AG20443 (cell line): ENCODE measurements at regions not wholly inside any gene's neighbourhood (a gene's known extent, or its start where the extent isn't known, plus 50 kb on each side); places are given as distances from the start of the nearest gene placed in this dataset.

Experiments
- DNase-seq: peaks from one replicate; pipeline ENCODE4 v3.0.0; 2012; ENCODE audit warnings: low spot score, mixed read lengths

GRCh38 chr15:91741986-91742385 lies 111.5 kb upstream of the SLCO3A1 start:
- DNase-seq = no peak

DNA sequence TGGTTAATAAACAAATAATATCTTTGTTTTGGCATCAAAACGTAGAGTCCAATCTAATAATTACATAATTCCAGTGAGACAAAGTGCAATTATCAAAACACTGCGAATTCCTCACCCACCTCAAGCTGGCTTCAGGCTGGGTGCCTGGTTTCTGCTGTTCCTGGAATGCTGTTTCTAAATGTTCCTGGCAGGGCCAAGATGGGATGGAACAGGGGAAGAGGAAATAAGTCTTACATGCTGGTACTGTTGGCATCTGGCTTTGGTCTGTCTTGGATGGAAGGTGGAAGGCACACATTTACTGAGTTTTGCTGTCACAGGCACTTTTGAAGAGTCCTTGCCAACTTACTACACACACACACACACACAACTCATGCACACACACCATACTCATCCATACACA lies 101.9 kb upstream of the SLCO3A1 start:
- no peak for DNase-seq

GRCh38 chr15:91752081-91752785 lies 101.3 kb upstream of the SLCO3A1 start:
- no peak for DNase-seq

DNA sequence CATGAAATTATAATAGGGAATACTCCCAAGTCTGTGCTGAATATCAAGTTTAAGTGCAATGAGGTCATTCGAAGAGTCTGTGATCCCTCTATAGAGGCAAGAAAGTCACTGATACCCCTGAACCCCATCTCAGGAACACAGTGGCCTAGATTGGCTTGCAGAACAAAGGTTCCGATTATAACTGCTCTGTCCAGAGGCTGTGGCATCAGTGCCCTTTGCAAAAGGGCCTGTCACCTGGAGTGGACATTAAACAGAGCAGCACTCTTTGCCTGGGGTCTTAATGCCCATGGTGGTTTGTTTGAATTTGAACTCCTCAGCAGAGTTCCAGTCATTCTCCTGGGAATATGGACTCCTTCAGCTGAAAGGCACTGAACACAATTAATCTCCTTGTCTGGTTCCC lies 93.9 kb upstream of the SLCO3A1 start:
- no peak for DNase-seq

- no peak for DNase-seq
Measured at GRCh38 chr15:91765660-91766059, 87.8 kb upstream of the SLCO3A1 start.

DNA sequence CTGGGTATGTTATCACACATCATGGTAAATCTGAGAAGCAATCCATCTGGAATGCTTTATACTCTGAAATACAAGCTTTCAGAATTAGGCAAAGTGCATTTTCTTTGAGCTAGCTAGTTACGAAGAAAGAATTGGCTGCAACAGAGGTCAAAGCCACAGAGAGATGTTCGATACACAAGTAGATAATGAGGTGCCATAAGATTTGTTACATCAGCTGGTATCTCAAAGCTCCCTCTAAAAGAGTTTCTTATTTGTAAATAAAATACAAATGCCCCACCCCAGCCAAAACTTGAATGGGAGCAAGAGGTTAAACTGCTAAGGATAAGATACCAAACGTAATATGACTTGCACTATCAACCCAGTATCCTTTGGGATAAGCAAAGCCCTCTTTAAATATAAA lies 84.0 kb upstream of the SLCO3A1 start:
- DNase-seq = no peak

- no peak for DNase-seq
Measured at GRCh38 chr15:91769894-91770293, 83.6 kb upstream of the SLCO3A1 start.

- no peak for DNase-seq
Measured at GRCh38 chr15:91776104-91776503, 77.4 kb upstream of the SLCO3A1 start.

DNA sequence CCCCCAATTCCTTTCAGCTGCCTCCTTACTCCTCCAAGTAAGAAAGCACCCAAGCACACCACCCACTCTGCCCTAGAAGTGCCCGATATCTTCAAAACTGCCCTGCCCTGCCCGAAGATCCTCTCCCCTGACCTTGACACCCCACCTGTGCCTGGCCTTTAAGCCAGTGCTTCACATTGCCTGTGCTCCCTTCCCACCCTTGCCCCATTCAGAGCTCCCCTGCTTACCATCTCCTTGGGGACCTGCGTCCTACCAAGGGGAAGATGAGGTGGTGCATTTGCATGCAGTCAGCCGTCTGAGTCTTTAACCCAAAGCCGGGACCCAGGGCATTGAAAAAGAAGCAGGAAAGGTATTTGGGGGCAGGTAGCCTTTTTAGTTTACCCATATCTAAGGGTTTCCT lies 73.5 kb upstream of the SLCO3A1 start:
- DNase-seq = no peak

GRCh38 chr15:91780387-91780786 lies 73.1 kb upstream of the SLCO3A1 start:
- DNase-seq = no peak

DNA sequence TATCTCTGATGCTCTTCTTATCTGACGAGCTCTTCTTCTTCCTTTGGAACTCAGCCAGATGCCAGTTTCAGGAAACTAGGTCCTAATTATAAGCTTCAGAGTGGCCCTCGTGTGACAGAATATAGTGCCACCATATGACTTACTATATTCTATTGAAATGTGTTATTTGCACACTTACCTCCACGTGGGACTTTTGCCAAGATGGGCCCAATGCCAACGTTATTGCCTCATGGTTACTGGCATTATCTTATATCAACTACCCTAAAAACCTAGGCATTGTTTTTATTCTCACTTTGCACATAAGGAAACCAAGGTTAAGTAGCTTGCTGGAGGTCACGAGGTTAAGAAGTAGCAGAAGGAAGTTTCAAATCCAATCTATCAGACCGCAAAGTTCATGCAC lies 71.3 kb upstream of the SLCO3A1 start:
- no peak for DNase-seq

DNA sequence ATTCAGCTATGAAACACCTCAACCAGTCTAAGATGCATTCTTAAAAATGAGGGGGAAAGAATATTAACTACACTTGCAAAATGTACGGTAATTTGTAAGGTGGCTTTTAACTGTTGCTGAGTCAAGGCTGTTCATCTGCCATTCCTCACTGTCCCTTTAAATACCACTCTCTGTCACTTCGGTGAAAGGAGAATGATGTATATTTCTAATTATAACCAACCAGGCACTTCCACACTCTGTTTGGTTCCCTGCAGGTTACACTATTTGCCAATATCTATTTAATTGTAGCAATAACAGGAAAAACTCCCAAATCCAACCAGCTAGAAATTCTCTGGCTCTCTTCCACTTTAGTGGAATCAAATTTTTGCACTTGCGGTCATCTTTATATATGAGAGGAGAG lies 70.5 kb upstream of the SLCO3A1 start:
- DNase-seq = no peak

DNA sequence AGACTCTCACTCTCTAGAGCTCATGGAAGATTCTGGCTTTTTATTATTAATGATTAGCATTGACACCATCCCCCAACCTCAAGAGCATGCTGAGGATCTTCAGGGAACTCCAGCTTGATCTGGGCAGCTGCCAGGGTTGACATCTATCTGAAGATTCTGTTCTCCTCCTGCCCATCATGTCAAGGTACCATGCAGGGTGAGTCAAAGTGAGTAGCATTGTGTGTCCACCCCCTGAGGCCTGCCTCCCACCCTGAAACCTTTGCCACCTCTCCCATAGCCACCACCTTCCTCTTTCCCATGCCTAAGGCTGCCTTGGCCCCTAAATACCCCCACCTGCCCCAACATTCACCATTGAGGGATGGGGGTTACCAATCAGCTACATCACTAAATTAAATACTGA lies 70.1 kb upstream of the SLCO3A1 start:
- no peak for DNase-seq

DNA sequence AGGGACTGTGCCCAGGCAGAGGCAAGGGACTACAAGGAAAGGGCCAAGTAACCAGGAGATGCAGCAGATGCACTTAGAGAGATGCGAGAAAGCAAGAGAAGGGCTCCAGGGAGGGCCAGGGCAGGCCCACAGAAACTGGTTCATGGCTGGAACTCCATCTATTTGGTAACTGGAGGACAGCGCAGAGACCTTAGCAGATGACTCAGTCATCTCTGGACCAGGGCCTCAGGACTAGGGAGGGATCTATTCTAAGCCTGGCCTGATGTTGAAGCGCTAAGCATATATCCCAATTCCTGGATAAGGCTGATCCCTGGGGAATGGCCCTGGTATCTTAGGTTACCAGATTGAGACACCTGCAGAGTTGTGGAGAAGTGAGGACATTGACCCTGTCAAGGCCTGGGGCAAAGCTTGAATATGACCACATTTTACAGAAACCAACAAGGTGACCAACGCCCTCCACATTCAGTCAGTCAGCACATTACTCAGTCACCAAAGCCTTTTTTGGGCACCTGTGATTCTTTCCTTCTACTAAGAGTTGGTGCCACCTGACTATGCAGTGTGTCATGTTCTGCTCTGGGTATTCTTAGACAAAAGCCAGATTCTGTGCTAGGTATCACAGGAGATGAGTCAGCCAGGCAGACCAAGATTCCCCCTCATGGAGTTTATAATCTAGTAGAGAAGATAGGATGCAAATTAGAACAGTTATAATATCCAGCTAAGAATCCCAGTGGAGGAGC lies 68.4 kb upstream of the SLCO3A1 start:
- no peak for DNase-seq

- DNase-seq = no peak
Measured at GRCh38 chr15:91787198-91787597, 66.3 kb upstream of the SLCO3A1 start.

GRCh38 chr15:91789136-91789535 lies 64.4 kb upstream of the SLCO3A1 start:
- DNase-seq = no peak

GRCh38 chr15:91790836-91791235 lies 62.7 kb upstream of the SLCO3A1 start:
- no peak for DNase-seq

DNA sequence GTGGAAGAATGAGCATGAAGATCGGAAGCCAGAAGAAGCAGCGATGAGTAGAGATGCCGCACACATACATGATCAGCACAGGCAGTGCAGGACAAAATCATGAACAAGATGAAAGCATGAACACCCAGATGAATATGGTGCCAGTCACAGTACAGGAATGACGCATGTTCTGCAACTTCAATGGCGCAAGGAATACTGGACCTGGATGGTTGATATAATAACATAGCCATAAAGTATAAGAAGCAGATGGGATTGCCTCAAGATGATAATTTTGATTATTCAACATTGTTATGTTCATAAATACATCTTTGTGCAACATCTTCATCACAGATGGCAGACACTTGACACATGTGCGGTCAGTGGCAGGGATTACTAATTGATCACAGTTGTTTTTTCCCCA lies 59.7 kb upstream of the SLCO3A1 start:
- no peak for DNase-seq

DNA sequence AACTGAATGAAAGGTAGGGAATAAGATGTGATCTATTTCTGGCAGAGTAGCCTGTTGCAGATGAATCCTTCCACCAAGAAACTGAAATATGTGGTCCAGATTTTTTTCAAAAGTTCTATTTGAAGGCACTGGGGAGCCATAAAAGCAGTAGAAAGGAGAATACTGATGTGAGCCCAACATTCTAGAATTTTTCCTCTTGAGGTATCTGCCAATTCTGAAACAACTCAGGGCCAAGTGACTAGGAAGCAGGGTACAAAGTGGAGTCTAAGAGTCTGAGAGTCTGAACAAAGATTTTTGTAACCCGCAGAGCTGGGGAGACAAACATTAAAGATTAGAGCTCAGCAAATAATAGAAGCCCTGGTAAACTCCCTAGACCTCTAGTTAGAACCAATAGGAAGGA lies 58.3 kb upstream of the SLCO3A1 start:
- no peak for DNase-seq

DNA sequence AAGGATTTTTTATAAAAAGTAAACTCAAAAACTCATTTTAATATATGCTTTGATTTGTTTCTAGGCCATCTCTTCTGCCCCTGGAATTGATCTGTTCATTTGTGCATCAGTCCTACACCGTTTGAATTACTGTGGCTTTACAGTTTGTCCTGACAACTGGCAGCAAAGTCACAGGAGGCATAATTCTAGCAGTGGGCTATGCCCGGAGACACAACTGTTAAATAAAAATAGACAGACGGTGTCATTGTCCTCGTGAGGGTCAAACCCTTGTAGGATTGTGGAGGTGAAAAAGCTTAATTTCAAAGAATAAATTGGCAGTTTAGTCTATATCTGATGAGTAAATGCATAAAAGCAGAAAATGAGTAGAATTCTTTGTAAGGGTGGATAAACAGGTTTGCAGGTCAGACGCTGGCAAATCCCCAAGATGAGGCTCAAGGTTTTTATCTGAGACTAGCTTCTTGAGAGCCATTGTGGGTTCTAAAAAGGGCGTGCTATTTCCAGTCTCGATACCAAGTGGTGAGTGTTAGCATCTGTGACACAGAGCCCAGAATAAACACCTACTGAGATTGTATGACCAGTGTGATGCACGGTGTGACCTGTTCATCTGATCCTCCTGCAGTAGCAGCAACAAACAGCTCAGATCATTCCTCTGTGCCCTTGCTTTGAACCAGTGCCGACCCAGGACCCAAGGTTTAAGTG lies 51.5 kb upstream of the SLCO3A1 start:
- no peak for DNase-seq

DNA sequence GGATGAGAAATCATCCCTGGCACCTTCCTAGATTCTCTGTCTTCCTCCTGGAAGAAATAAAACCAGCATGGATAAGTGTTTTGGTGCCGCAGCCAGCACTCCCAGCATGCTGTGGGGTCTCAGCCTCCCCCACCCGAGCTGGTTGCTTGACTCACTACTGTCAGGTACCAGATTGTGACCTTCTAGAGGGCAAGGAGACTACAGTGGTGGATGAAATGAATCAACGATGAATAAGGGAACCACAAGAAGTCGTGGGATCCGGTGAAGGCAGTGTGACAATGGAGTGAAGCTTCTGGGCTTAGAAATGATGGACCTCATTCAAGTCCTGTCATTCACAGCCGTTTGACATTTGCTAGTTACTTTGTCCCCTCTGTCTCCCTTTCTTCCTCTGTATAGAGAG lies 50.2 kb upstream of the SLCO3A1 start:
- no peak for DNase-seq
